ENCODE measurements at regions not wholly inside any gene's neighbourhood (a gene's known extent, or its start where the extent isn't known, plus 50 kb on each side); places are given as distances from the start of the nearest gene placed in this dataset.

GRCh38 chr1:186620566-186621350, 59.5 kb downstream of the PTGS2 start:
- DNase-seq: no peak

DNA sequence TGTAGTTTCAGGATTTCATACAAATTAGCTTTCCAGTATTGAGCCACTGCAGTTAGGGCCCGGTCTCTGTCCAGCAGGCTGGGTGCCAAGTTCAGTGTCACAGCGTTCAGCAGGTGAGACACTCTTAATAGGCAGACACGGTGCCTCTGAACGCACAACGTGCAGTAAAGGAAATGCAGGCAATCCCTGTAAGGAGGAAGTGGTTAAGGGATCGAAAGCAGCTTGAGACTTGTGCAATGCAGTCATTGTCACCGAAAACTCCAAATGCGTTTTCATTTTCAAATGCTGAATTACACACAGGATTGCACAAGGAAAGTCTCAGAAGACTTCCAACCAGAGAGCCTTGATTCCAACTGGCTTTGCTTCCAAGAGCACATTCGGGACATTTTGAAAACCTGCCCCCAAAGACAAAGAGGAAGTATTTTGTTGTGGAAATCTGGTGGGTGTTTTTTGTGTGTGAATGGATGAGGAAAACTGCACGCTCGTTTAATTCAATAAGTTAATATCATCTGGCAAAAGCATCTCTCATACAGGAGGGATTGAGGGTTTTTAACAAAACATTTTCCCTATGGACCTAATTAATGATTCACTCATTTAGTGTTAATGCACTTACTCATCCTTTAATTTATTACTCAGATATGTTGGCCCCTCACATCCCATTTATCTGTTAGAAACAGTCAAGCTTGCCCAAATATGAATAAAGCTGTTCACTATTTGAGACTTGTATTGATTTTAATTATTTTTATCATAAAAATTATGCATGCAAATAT, 61.6 kb downstream of the PTGS2 start:
- no peak for DNase-seq

DNA sequence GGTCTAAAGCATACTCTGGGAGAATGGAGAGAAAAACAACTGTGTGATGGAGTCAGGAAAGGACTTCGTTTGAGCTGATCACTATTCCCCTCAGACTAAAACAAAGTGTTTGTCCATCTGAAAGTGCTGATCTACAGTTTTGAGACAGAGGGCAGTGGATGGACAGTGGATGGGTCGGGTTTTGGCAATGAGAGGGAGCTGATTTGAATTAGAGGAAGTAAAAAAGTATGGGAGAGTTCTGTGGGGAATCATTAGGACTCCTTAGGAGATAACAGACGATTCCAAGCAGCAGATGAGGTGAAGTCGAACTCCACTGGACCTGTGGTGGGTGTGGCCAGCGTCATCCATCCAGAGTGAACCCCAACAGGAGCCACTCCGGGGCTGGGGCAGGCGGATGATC, 62.3 kb downstream of the PTGS2 start:
- no peak for DNase-seq

- DNase-seq: no peak
Measured at GRCh38 chr1:186616511-186616910, 63.7 kb downstream of the PTGS2 start.

- no peak for DNase-seq
Measured at GRCh38 chr1:186615332-186615731, 64.9 kb downstream of the PTGS2 start.

- DNase-seq: no peak
Measured at GRCh38 chr1:186611156-186611555, 69.1 kb downstream of the PTGS2 start.

DNA sequence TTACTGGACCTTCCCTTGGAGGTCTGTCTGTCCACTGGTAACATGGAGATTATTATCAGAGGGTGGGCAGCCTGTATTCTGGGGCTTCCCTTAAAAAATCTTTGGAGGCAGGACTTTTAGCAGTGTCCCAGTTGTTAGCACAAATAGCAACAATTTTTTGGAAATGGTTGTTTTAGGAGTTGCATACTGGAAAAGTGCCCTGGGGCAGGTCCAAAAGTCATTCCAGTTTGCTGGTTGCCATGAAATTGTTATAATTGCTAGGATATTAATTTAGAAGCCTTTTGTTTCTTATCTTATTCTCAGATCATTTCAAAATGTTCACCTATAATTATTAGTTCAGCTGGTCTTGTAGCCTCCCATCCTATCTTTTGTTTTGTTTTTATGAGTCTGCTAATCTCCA, 71.0 kb downstream of the PTGS2 start:
- DNase-seq: no peak

- DNase-seq: peak; percentile 51
Measured at GRCh38 chr1:186605762-186606350, 74.4 kb downstream of the PTGS2 start.

DNA sequence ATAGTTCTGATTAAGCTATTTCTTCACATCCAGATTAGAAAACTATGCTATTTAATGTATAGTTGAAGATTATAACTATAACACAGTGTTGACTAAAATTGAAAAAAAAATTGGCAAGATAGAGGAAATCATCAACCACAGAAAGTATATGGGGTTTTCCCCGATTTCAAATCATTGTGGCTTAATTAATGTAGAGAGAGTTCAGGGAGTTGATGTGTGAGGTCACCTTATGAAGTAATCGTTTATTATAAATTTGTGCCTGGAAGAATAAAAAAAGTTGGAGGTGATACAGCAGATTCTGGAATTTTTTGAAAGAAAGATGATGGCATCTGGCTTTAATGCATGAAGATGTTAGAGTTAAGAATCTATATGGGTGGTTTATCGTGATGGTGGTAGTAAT, 84.3 kb downstream of the PTGS2 start:
- DNase-seq: no peak

DNA sequence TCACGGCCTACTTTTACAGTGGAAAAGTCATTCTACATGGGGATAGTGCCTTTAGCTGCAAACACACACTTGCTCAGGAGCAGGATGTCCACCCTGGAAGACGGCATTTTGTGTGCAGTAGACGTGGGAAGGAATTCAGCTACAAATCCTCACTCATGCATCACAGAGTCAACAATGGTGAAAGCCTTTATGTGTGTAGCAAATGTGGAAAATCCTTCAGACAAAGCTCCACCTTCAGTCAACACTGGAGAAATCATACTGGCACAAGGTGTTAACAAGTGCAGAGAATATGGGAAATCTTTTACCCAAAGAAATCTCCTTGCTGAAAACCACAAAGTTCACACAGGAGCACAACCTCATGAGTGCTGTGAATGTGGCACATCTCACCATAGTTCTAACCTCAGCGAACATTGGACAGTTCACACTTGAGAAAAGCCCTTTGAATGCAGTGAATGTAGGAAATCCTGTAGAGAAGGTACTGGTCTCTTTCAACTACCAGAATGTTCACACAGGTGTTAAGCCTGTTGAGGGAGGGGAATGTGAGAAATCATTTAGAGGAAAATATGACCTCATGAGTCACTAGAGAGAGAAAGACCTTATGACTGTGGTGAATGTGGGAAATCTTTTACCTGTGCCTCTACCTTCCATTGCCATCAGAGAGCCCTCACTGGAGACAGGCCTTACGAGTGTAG, 101.8 kb downstream of the PTGS2 start:
- DNase-seq: no peak

DNA sequence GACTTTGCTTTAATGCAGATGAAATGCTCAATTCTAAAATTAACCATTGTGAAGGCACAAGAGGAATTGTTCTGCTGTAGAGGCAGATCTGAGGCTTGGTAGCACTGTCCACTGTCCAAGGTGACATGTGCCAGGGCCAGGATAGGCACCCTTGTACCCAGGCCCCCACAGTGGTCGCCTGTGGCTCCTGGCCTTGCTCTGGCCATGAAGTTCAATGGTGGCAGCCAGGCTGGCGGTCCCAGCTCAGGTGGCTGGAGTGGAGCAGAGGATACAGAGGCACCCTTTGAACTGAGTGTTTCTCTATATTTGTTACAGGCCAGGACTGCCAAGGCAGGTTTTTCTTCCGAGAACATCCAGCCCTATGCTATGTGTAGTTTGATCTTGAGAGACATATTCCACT, 102.6 kb downstream of the PTGS2 start:
- no peak for DNase-seq

DNA sequence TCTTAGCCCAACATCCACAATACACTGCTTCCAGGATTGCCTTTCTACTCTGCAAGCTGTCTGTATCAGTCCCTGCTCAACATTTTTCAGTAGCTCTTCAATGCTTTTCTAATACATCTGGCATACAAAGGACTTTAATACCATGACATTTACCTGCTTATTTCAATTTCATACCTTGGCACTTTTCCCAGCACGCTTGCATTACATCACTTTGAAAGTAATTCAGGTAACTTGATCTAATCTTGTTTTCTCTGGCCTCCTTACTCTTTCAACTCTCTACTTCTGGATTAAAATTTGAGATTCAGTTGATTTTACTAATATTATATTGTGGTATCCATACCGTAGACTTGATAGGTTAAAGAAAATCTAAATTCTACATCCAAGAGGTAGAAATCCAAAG, 103.0 kb downstream of the PTGS2 start:
- peak; percentile 39 for DNase-seq

GRCh38 chr1:186575348-186575747, 104.9 kb downstream of the PTGS2 start:
- DNase-seq: no peak

DNA sequence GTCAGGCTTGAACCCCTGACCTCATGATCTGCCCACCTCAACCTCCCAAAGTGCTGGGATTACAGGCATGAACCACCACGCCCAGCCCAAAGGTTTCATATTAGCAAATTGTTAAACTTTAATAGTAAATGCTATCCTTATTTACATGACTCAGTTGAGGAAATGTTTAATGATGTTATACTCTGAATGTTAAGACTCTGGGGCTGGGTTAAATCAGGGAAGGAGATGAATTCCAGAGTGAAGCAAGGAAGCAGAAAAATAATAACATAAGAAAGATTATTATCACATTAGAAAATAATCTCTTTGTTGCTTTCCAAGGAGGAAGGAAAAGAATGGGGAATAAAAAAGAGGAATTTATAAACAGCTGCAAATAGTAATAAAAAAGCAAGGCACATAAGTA, 105.3 kb downstream of the PTGS2 start:
- no peak for DNase-seq

GRCh38 chr1:186572509-186572908, 107.7 kb downstream of the PTGS2 start:
- no peak for DNase-seq

DNA sequence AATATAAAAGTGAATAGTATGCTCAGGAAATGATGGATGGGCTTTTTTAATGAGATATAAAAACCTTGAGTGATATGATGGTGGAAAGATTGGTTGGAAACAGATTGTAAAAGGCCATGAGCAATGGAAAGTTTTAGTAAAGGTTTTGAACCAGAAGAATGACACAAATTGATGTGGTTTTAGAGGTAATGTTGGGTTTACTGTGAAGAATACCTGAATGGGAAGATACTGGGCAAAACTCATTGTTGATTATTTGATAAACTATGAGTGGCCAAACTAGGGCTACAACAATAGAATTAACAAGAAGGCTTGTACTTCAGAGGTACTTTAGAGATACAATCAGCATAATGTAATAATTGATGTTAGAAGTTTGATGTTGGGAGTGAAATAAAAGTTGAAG, 108.5 kb downstream of the PTGS2 start:
- DNase-seq: no peak

DNA sequence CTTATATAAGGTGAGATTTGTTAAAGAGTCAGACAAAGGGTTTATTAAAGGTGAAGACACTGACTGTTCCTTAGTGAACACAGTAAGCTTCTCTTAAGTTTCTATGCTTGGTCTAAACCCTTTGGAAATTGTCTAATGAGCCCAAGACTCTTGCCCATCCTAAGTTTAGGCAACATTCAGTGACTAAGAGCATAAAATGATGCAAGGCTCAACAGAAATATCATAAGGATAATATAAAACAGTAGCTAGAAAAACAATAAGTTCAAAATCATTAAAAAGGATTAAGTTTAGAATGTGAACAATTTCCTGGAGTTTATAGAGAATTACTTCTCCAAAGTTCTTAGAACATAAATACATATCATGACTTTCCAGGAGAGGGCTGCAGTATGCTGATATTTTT, 108.9 kb upstream of the PDC start:
- no peak for DNase-seq

DNA sequence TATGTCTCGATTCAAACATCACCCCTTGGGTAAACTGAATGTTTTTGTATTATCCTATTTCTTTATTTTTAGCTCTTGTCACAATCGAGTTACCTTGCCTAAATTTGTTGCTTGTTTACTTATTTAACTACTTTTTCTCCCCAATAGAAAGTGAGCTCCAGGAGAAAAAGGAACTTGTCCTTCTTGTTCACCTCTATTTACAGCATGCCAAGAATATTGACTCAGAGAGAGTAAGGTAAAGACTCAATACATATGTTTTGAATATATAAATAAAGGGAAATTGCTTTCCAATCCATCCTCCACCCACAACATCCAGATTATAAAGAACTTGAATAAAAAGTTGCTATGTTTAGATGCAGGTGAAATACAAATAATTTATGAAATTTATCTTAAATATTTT, 107.3 kb upstream of the PDC start:
- no peak for DNase-seq

GRCh38 chr1:186566140-186566855, 105.4 kb upstream of the PDC start:
- DNase-seq: no peak

DNA sequence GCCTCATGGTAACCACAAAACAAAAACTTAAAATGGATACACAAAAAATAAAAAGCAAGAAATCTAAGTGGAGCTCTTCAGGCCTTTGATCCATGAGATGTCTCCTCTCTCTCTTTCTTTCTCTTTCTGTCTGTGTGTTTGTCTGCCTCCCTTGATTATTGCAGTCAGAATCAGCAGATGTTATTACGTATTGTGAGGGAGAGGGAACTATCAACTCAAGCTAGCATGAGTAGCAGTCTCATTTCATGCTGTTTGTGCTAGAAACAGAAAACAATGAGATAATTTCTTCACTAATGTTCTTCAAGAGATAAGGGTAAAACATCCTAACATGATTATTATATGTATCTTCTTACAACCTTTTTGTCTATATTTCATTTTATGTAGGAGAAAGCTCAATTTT, 103.7 kb upstream of the PDC start:
- DNase-seq: no peak

DNA sequence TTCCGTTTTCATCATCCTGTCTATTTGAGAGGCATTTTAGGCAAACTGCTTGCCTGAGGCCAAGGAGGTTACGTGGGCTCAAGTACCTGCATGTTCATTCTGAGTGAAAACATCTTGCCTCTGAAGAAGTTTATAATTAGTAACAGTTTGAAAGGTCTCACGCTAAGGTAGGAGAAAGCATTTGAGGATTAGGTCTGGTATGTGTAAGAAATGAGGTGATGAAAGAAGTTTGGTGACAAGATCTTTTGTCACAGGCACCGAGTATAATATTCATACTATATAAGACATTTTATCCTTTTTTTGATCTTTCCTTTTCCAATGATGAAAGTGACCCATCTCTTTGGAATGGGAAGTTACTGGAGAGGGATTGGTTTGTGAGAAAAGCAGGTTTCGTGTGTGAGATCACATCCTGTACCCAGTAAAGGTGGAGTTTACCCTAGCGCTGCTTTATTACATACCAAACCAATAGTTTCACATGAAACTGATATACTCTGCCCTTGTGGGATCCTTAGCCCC, 98.7 kb upstream of the PDC start:
- no peak for DNase-seq

DNA sequence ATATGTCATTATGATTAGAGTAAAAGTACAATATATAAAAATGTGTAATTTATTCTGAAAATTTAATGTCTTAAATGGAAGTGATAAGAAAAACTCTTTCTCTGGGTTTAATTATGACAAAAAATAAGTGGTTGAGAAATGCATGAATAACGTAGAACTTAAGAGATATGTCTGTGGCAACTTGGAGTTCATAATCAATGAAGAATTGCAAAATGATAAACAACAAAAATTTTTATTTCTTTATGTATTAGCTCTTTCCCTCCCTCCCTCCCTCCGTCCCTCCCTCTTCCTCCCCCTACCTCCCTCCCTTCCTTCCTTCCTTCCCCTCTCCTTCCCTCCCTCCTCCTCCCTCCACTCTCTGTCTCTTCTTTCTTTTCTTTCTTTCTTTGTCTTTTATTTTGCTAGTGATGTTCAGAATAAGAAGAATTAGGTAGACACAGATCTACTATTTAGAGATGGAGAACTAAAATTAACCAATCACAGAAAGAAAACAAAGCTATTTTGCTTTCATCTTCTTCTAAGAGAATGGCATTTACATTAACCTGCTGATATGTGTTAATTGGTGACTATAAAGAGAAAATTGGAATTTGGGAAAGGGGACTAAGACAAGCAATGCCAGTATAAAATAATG, 96.3 kb upstream of the PDC start:
- no peak for DNase-seq

Measured in COR-L47 (cell line).